Mesenchymal stem cell (in vitro differentiated cells and primary cell): ENCODE measurements at regions not wholly inside any gene's neighbourhood (a gene's known extent, or its start where the extent isn't known, plus 50 kb on each side); places are given as distances from the start of the nearest gene placed in this dataset.

Source experiments
- DNase-seq: peaks from one replicate; pipeline ENCODE4 v3.0.0-alpha.2; 2013
- H2AFZ ChIP-seq: one replicate; pipeline ENCODE4 v1.6.1; 2013; ENCODE audit warnings: low read depth, mild to moderate bottlenecking, control low read depth, inconsistent platforms, low read length, moderate library complexity
- H2AK5ac ChIP-seq: 2 replicates; pipeline ENCODE4 v1.6.1; 2013; ENCODE audit warnings: low read length, moderate library complexity, mild to moderate bottlenecking, inconsistent platforms; ENCODE audit not compliant: severe bottlenecking
- H2BK120ac ChIP-seq: one replicate; pipeline ENCODE4 v1.6.1; 2013; ENCODE audit warnings: low read depth, mild to moderate bottlenecking, inconsistent platforms, low read length, moderate library complexity
- H2BK12ac ChIP-seq, 2 experiments: one replicate each; pipeline ENCODE4 v1.6.1; 2013; ENCODE audit warnings: inconsistent platforms in 2 of 2, low read length in 2 of 2, mild to moderate bottlenecking in 2 of 2, moderate library complexity in 2 of 2, control low read depth in 1 of 2
- H2BK15ac ChIP-seq: one replicate; pipeline ENCODE4 v1.6.1; 2013; ENCODE audit warnings: mild to moderate bottlenecking, low read depth, inconsistent platforms; ENCODE audit not compliant: poor library complexity, severe bottlenecking
- H2BK5ac ChIP-seq: 2 replicates; pipeline ENCODE4 v1.6.1; 2013; ENCODE audit warnings: low read depth, mild to moderate bottlenecking, low read length, control low read depth, inconsistent platforms; ENCODE audit not compliant: poor library complexity, severe bottlenecking
- H3K14ac ChIP-seq, 2 experiments: one replicate each; pipeline ENCODE4 v1.6.1; 2013; ENCODE audit warnings: inconsistent platforms in 2 of 2, low read length in 2 of 2, control low read depth in 1 of 2, mild to moderate bottlenecking in 1 of 2, moderate library complexity in 1 of 2
- H3K18ac ChIP-seq, 2 experiments: one replicate each; pipeline ENCODE4 v1.6.1; 2013; ENCODE audit warnings: inconsistent platforms in 2 of 2, low read length in 2 of 2, control low read depth in 1 of 2, low read depth in 1 of 2, mild to moderate bottlenecking in 1 of 2
- H3K23ac ChIP-seq, 2 experiments: one replicate each; pipeline ENCODE4 v1.6.1; 2013; ENCODE audit warnings: inconsistent platforms in 2 of 2, low read length in 2 of 2, mild to moderate bottlenecking in 2 of 2, moderate library complexity in 2 of 2, control low read depth in 1 of 2
- H3K27ac ChIP-seq: 2 replicates; pipeline ENCODE4 v1.5.1; 2013; ENCODE audit warnings: mild to moderate bottlenecking, moderate library complexity, low read length, control low read depth, inconsistent platforms; ENCODE audit not compliant: poor library complexity, severe bottlenecking
- H3K27me3 ChIP-seq, 2 experiments: 2 replicates each; pipeline versions ENCODE4 v1.6.1 to v1.7.0; 2013; ENCODE audit warnings: low read length in 2 of 2, mild to moderate bottlenecking in 2 of 2, moderate library complexity in 2 of 2, control low read depth in 1 of 2, inconsistent platforms in 1 of 2; ENCODE audit not compliant: control insufficient read depth in 1 of 2, insufficient read depth in 1 of 2
- H3K36me3 ChIP-seq, 2 experiments: 2 replicates each; pipeline versions ENCODE4 v1.6.1 to v1.7.0; 2013; ENCODE audit warnings: low read length in 2 of 2, control low read depth in 1 of 2, inconsistent platforms in 1 of 2, low read depth in 1 of 2, mild to moderate bottlenecking in 1 of 2; ENCODE audit not compliant: insufficient read depth in 2 of 2, control insufficient read depth in 1 of 2
- H3K4ac ChIP-seq, 2 experiments: one replicate each; pipeline ENCODE4 v1.6.1; 2013; ENCODE audit warnings: inconsistent platforms in 2 of 2, low read length in 2 of 2, mild to moderate bottlenecking in 2 of 2, moderate library complexity in 2 of 2, control low read depth in 1 of 2, low read depth in 1 of 2
- H3K4me1 ChIP-seq: 2 replicates; pipeline ENCODE4 v1.6.1; 2013; ENCODE audit warnings: low read depth, low read length, control low read depth; ENCODE audit not compliant: control insufficient read depth, insufficient read depth
- H3K4me2 ChIP-seq: 2 replicates; pipeline ENCODE4 v1.6.1; 2013; ENCODE audit warnings: low read length, mild to moderate bottlenecking, inconsistent platforms; ENCODE audit not compliant: poor library complexity, severe bottlenecking
- H3K4me3 ChIP-seq, 2 experiments: 2 replicates each; pipeline versions ENCODE4 v1.5.1 to v1.7.0; 2013; ENCODE audit warnings: low read length in 2 of 2, mild to moderate bottlenecking in 2 of 2, control low read depth in 1 of 2, low read depth in 1 of 2; ENCODE audit not compliant: insufficient read depth in 1 of 2
- H3K79me1 ChIP-seq: replicated peaks from 2 replicates; pipeline ENCODE4 v1.6.1; 2013; ENCODE audit warnings: mild to moderate bottlenecking, control low read depth, low read length, inconsistent platforms; ENCODE audit not compliant: poor library complexity, severe bottlenecking
- H3K9ac ChIP-seq: 2 replicates; pipeline ENCODE4 v1.7.0; 2013; ENCODE audit warnings: mild to moderate bottlenecking, low read length, moderate library complexity
- H3K9me3 ChIP-seq: 2 replicates; pipeline ENCODE4 v1.7.0; 2013; ENCODE audit warnings: mild to moderate bottlenecking, low read length; ENCODE audit not compliant: control insufficient read depth
- H4K8ac ChIP-seq: one replicate; pipeline ENCODE4 v1.6.1; 2013; ENCODE audit warnings: inconsistent platforms, mild to moderate bottlenecking, low read length, moderate library complexity
- H4K91ac ChIP-seq: one replicate; pipeline ENCODE4 v1.6.1; 2013; ENCODE audit warnings: mild to moderate bottlenecking, low read length, inconsistent platforms
- WGBS: methylation state at CpG from one replicate; pipeline ENCODE4 v1.1.7; 2013; ENCODE audit warnings: mixed read lengths; 5-methylcytosine and 5-hydroxymethylcytosine counted together

DNA sequence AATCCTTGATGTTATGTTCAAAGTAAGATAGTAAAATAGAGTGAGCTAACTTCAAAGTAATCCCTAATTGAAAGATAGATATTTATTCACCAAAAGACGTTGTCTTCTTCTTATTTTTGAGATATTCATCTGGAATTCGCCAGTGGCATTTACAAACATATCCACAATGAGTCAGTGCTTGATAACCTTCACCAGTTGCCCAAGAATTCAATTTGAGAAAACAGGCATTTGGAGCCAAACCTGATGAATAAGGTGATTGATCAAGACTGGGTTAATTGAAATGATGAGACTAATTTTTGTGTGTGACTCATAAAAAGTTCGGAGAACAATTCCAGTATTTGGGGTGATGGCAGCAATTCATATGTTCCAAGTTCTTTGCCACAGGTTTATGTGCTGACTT, 344.0 kb downstream of the ARL4A start:
- no peak overlapping the region for H3K23ac ChIP-seq
- H2AK5ac ChIP-seq, result no peak overlapping the region
- H3K27me3 ChIP-seq, result no peaks in the 10 kb centered on the region
- no peak overlapping the region for H2AFZ ChIP-seq
- no peak overlapping the region for H2BK5ac ChIP-seq
- no peaks in the 10 kb centered on the region for H3K4me1 ChIP-seq
- no peak overlapping the region for H3K4me3 ChIP-seq
- H3K79me1 ChIP-seq, result no peaks in the 10 kb centered on the region
- no peaks in the 10 kb centered on the region for H3K36me3 ChIP-seq
- DNase-seq, result no peak
- H4K91ac ChIP-seq, result no peak overlapping the region
- no peak overlapping the region for H2BK120ac ChIP-seq
- no peak overlapping the region for H3K9ac ChIP-seq
- H3K4ac ChIP-seq, result no peak overlapping the region
- WGBS, result 66% methylated on average over 1 of the region's 3 CpGs
- H4K8ac ChIP-seq, result no peak overlapping the region
- H3K14ac ChIP-seq, result no peak overlapping the region
- H2BK15ac ChIP-seq, result no peak overlapping the region
- H3K18ac ChIP-seq, result no peak overlapping the region
- H2BK12ac ChIP-seq, result no peak overlapping the region
- no peak overlapping the region for H3K4me2 ChIP-seq
- H3K27ac ChIP-seq, result no peak overlapping the region
- no peaks in the 10 kb centered on the region for H3K9me3 ChIP-seq

DNA sequence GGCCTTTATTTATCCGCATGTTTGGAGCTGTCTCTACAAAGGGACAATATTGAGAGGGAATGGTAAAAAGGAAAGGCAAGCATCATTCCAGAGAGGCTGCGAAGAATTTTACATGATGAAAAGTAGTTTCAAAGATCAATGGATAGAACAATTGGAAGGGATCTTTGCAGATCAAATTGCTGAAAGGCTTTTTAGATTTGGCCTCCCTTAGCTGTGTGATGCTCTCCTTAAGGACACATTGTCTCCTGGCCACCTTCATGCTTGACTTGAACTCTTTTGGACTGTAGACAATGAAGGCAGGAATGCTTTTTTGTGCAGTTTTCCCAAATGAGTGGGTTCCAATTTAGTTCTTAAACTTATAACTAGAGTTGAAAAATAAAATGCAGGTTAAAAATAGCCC, 344.7 kb downstream of the ARL4A start:
- Histone ChIP-seq H3K79me1 (no peaks in the 10 kb centered on the region), H3K27me3 (no peaks in the 10 kb centered on the region), H3K4me1 (no peaks in the 10 kb centered on the region), H4K8ac (no peak overlapping the region), H2AFZ (no peak overlapping the region), H3K9me3 (no peaks in the 10 kb centered on the region), H3K23ac (no peak overlapping the region), H3K4ac (no peak overlapping the region), H3K18ac (no peak overlapping the region), H2BK120ac (no peak overlapping the region), H3K4me3 (no peak overlapping the region), H3K27ac (no peak overlapping the region), H2BK15ac (no peak overlapping the region), H3K4me2 (no peak overlapping the region), H3K9ac (no peak overlapping the region), H2AK5ac (no peak overlapping the region), H4K91ac (no peak overlapping the region), H3K36me3 (no peaks in the 10 kb centered on the region), H2BK12ac (no peak overlapping the region), H2BK5ac (no peak overlapping the region), H3K14ac (no peak overlapping the region)
- WGBS, result 85% methylated on average over 2 of the region's 2 CpGs
- DNase-seq, result no peak

DNA sequence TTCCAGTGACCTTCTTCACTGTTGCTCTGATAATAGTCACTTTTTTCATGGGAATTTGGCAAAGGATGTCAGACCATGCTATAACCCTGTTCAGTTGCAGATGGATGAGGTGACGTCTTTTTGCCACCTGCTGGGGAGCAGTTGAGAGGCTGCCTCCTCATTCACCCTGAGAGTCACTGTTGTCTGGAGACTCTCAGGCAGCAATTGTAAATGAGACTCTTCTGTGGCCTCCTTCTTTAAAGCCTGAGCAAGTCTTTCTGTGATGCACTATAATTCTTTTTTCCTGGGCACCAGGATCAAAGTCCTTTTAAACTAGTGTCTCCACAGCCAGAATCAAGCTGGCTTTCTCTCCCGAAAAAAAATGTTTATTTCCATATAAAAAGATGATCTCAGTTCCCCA, 345.1 kb downstream of the ARL4A start:
- H4K8ac ChIP-seq, result no peak overlapping the region
- H3K4me2 ChIP-seq, result no peak overlapping the region
- no peak overlapping the region for H2BK5ac ChIP-seq
- H4K91ac ChIP-seq, result no peak overlapping the region
- no peak overlapping the region for H2BK120ac ChIP-seq
- DNase-seq, result no peak
- no peak overlapping the region for H3K23ac ChIP-seq
- no peaks in the 10 kb centered on the region for H3K4me1 ChIP-seq
- H2AK5ac ChIP-seq, result no peak overlapping the region
- H3K9me3 ChIP-seq, result no peaks in the 10 kb centered on the region
- no peak overlapping the region for H2BK15ac ChIP-seq
- no peaks in the 10 kb centered on the region for H3K27me3 ChIP-seq
- H3K18ac ChIP-seq, result no peak overlapping the region
- no peaks in the 10 kb centered on the region for H3K79me1 ChIP-seq
- no peak overlapping the region for H3K27ac ChIP-seq
- no peak overlapping the region for H2AFZ ChIP-seq
- WGBS, result 76% methylated on average over 2 of the region's 2 CpGs
- H3K36me3 ChIP-seq, result no peaks in the 10 kb centered on the region
- H2BK12ac ChIP-seq, result no peak overlapping the region
- H3K9ac ChIP-seq, result no peak overlapping the region
- no peak overlapping the region for H3K14ac ChIP-seq
- H3K4me3 ChIP-seq, result no peak overlapping the region
- H3K4ac ChIP-seq, result peak overlapping the region in 1 of 2 experiments; percentile 53

DNA sequence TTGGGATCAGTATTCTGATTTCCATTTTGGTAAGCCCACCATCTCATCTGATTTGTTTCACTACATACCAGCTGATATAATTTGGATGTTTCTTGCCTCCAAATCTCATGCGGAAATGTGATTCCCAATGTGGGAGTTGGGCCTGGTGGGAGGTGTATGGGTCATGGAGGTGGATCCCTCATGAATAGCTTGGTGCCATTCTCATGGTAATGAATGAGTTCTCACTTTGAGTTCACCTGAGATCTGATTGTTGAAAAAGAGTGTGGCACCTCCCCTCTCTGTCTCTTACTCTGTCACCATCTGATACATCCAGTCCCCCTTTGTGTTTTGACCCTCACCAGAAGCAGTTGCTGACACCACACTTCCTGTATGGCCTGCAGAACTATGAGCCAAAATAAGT, 347.3 kb downstream of the ARL4A start:
- no peak overlapping the region for H3K14ac ChIP-seq

More for the DNA sequence above, 347.3 kb downstream of the ARL4A start:
- H4K8ac ChIP-seq, result no peak overlapping the region
- H4K91ac ChIP-seq, result no peak overlapping the region
- WGBS, result 100% methylated on average over 1 of the region's 1 CpG
- no peak overlapping the region for H2BK120ac ChIP-seq
- no peak overlapping the region for H3K23ac ChIP-seq
- H3K9ac ChIP-seq, result no peak overlapping the region
- peak overlapping the region in 1 of 2 experiments; percentile 70 for H2BK12ac ChIP-seq
- no peak overlapping the region for H3K4ac ChIP-seq
- H2BK5ac ChIP-seq, result no peak overlapping the region
- no peak overlapping the region for H3K27ac ChIP-seq
- H3K4me2 ChIP-seq, result no peak overlapping the region
- no peak for DNase-seq
- H2AK5ac ChIP-seq, result no peak overlapping the region
- H3K36me3 ChIP-seq, result no peaks in the 10 kb centered on the region
- H3K4me1 ChIP-seq, result no peaks in the 10 kb centered on the region
- no peak overlapping the region for H2BK15ac ChIP-seq
- H2AFZ ChIP-seq, result no peak overlapping the region
- no peaks in the 10 kb centered on the region for H3K9me3 ChIP-seq
- no peak overlapping the region for H3K4me3 ChIP-seq
- H3K27me3 ChIP-seq, result no peaks in the 10 kb centered on the region
- no peaks in the 10 kb centered on the region for H3K79me1 ChIP-seq
- H3K18ac ChIP-seq, result no peak overlapping the region
